ENCODE measurements at regions not wholly inside any gene's neighbourhood (a gene's known extent, or its start where the extent isn't known, plus 50 kb on each side); places are given as distances from the start of the nearest gene placed in this dataset.

GRCh38 chr1:100643471-100644196 is 75.9 kb upstream of the VCAM1 start:
- H3K27me3 Mint-ChIP-seq (ENCODE audit: low read depth) = no peaks in the 10 kb centered on the region

More at GRCh38 chr1:100643471-100644196, 75.9 kb upstream of the VCAM1 start:
- H2BK120ac ChIP-seq (ENCODE audit: low read depth, low read length, poor library complexity, severe bottlenecking) = no peak overlapping the region
- no peak overlapping the region for H3K27ac ChIP-seq (ENCODE audit: insufficient read length, low read depth, low read length)
- H3K4me3 Mint-ChIP-seq = no peak overlapping the region
- H2AK5ac ChIP-seq (ENCODE audit: insufficient read length, low read length) = no peak overlapping the region
- H3T11ph ChIP-seq (ENCODE audit: low read length) = no peak overlapping the region
- H2BK5ac ChIP-seq (ENCODE audit: insufficient read length, low read length) = no peak overlapping the region
- no peak overlapping the region for H4K91ac ChIP-seq (ENCODE audit: insufficient read length, low read depth, low read length)
- no peak overlapping the region for H2BK15ac ChIP-seq (ENCODE audit: low read depth, low read length)
- no peak overlapping the region for H3K4me2 ChIP-seq (ENCODE audit: insufficient read depth, insufficient read length, low read length)
- no peak overlapping the region for H3K18ac ChIP-seq (ENCODE audit: insufficient read length, low read depth, low read length)
- no peak for DNase-seq
- H3K56ac ChIP-seq (ENCODE audit: insufficient read length, low read depth, low read length) = no peak overlapping the region
- H4K20me1 ChIP-seq (ENCODE audit: control insufficient read depth, insufficient read depth, insufficient read length) = no peaks in the 10 kb centered on the region
- no peak overlapping the region for H2BK12ac ChIP-seq (ENCODE audit: insufficient read length, low read depth, low read length)
- H3K27me3 ChIP-seq (ENCODE audit: insufficient read depth, low read length) = no peaks in the 10 kb centered on the region
- H3K27ac Mint-ChIP-seq = no peak overlapping the region
- H2AFZ ChIP-seq (ENCODE audit: low read length) = no peak overlapping the region
- no peak overlapping the region for H3K14ac ChIP-seq (ENCODE audit: insufficient read depth, low read length)
- H3K9me3 Mint-ChIP-seq = peaks cover 2 to 3% of the 10 kb centered on the region in 2 experiments; a peak in 2 of 5 replicates
- H3K4ac ChIP-seq (ENCODE audit: low read depth, low read length) = no peak overlapping the region
- H3K79me1 ChIP-seq (ENCODE audit: insufficient read depth, low read depth, low read length, poor library complexity, severe bottlenecking) = no peaks in the 10 kb centered on the region
- no peak overlapping the region for H3K23ac ChIP-seq (ENCODE audit: insufficient read length, low read depth, low read length)
- no peaks in the 10 kb centered on the region for H3K79me2 ChIP-seq (ENCODE audit: insufficient read depth, low read length)
- H4K8ac ChIP-seq (replicated peaks; ENCODE audit: insufficient read length, low read depth, low read length) = no peak overlapping the region
- H3K9ac ChIP-seq (ENCODE audit: extremely low read depth, insufficient read length, low read length) = no peak overlapping the region
- WGBS (ENCODE audit: extremely low coverage, insufficient read length, low lambda C conversion rate) = no CpG with 5 or more reads among the region's 4 CpGs
- TF ChIP-seq, protein P1, sequence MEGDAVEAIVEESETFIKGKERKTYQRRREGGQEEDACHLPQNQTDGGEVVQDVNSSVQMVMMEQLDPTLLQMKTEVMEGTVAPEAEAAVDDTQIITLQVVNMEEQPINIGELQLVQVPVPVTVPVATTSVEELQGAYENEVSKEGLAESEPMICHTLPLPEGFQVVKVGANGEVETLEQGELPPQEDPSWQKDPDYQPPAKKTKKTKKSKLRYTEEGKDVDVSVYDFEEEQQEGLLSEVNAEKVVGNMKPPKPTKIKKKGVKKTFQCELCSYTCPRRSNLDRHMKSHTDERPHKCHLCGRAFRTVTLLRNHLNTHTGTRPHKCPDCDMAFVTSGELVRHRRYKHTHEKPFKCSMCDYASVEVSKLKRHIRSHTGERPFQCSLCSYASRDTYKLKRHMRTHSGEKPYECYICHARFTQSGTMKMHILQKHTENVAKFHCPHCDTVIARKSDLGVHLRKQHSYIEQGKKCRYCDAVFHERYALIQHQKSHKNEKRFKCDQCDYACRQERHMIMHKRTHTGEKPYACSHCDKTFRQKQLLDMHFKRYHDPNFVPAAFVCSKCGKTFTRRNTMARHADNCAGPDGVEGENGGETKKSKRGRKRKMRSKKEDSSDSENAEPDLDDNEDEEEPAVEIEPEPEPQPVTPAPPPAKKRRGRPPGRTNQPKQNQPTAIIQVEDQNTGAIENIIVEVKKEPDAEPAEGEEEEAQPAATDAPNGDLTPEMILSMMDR (conservative IDR thresholded peaks at IDR 0.05) = no peak
- no peaks in the 10 kb centered on the region for H3K4me1 ChIP-seq (ENCODE audit: insufficient read depth, low read length)
- H2BK20ac ChIP-seq (ENCODE audit: low read depth, low read length, poor library complexity, severe bottlenecking) = no peak overlapping the region
- H3K4me1 Mint-ChIP-seq = no peaks in the 10 kb centered on the region
- H4K5ac ChIP-seq (ENCODE audit: insufficient read length, low read depth, low read length) = no peak overlapping the region
- H3K9me3 ChIP-seq (ENCODE audit: control insufficient read depth, low read depth, low read length) = no peaks in the 10 kb centered on the region
- no peaks in the 10 kb centered on the region for H3K36me3 Mint-ChIP-seq (ENCODE audit: insufficient read depth in 1 of 3, low read depth in 3 of 3)
- H3K23me2 ChIP-seq (ENCODE audit: insufficient read length, low read depth, low read length, poor library complexity, severe bottlenecking) = no peaks in the 10 kb centered on the region

Data from H9 (cell line).